HTR-8/SVneo (cell line): ENCODE measurements at regions not wholly inside any gene's neighbourhood (a gene's known extent, or its start where the extent isn't known, plus 50 kb on each side); places are given as distances from the start of the nearest gene placed in this dataset.

ENCODE experiments used
- DNase-seq: peaks from one replicate; pipeline ENCODE4 v3.0.0; 2011; ENCODE audit warnings: low spot score, mixed read lengths; ENCODE audit not compliant: insufficient read length
- FAIRE-seq: peaks from 2 replicates; lab custom pipeline; 2011; peaks lifted over from hg19 to GRCh38; lab: Jason Lieb, UNC

DNA sequence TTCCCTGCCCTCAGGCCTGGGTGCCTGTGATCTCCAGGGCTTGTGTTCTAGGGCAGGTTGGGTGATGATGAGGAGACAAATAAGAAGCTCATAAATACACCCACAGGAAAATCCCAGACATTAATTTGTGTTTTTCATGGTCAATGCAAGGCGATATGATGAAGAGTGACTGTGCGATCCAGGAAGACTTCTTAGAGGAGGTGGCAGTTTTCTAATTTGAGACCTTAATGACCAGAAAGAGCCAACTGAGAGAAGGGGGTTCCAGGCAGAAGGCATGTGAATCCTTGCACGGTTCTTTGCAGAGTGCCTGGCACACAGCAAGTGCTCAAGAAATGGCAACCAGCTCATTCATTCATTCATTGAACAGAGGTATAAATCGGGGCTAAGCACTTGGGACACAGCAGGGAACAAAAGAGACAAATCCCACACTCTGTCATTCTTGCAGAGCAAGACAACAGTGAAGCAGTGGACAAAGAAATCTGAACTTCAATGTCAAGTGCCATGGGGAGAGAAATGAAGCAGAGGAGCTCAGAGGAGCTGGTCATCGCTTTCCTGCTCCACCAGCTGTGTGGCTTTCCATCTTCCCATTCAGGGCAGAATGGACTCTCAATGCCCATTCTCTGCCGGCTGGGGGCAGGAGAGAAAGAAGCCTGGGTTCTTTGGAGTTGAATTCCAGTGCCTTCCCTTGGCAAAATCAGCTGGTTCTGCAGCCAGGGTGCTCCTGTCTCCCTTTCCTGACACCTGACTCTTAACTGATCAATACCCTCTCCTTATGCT lies 128.3 kb downstream of the AACS start:
- DNase-seq (no peak), FAIRE-seq (no peak)

DNA sequence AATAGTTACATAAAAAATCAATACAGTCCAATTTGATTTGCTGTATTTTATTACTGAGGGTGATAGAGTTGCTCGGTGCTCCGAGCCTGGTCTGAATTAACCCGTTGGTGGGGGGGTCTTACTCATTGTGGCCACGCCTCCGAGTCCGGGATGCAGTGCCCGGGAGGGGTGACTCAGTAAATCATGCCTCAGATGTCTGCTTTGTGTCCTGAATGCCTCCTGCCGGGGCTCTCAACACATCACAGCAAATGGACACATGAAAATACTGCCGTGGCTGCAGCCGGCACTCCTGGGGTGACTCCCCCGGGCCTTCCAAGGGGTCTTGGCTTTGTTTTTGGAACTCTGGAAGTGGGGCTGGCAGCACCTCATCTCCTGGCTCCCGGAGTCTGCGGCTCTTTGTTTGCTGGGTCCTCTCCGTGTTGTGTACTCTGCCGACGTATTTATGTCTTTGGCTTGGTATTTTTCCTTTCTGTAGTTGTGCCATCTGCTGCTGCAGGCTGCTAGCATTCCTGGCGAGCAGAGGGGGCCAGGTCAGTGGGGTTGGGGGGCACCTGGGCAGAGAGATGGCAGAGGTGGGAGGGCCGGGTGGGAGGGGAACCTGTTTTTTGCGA lies 129.0 kb downstream of the AACS start:
- no peak for FAIRE-seq
- peak; percentile 50 for DNase-seq

DNA sequence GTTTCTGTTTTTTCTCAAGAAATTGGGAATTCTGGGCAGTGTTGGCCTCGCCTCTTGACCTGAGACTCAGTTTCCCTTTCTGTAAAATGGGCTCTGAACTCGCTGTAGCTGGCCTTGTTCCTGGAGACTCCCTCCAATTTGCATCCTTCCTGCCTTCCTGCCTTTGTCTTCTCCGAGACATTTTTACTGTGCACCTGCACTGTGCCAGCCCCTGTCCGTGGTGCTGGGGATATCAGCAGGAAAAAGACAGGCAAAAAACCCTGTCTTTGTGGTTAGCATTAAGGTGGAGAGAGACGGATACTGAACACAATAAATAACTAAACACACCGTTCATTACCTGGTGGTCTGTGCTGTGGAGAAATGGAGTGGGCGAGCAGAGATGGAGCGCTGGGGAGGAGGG lies 129.8 kb downstream of the AACS start:
- FAIRE-seq, result no peak

DNA sequence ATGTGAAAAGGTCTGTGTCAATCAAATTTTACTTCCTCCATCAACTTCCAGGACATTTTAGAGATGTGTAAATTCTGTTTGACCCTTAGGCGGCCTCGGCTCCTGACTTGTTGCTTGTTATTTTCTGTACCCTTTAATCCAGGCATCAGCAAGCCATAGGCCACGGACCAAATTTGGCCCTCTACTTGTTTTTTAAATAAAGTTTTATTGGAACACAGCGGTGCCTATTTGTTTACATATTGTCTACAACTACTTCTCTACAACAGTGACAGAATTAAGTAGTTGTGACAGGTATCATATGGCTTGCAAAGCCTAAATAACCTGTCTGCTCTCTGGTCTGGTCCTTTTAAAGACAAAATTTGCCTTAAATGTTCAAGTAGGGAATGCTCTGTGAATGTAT lies 132.1 kb downstream of the AACS start:
- no peak for FAIRE-seq
- no peak for DNase-seq

More for the DNA sequence above, 129.8 kb downstream of the AACS start:
- no peak for DNase-seq

DNA sequence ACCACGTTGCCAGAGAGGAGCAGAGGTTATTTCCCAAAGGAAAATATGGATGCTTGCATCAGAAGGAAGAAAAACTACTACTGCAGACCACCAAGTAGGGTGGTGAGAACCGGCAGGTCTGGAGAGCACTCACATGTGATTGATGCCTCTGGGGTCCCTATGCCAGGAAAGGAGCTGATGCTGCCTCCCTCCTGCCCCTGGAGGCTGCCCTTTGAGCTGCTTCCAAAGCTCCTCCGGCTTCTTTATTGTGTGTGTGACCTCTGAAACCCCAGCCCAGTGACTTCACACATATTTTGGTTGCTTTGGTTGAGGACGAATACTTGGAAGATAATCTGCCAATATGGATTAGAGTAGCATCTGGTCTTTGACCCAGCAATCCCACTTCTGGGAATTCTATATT lies 133.4 kb downstream of the AACS start:
- no peak for FAIRE-seq
- no peak for DNase-seq

DNA sequence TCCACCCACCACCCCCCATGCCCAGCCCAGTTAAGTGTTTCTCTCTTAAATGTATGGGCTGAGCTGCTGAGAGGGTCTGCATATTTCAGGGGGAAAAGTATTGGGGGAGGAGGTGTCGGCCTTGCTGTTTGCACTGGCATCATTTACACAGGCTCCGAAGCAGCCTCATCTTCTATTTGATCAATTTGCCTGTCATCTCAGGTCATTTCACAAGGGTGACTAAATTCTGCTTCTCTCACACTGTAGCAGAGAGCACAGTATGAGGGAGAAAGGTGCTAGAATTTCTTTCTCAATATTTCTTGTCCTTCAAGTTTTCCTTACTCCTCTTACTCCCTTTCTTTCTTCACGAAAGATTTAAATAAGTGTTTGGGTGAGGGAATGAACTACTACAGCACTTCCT lies 135.9 kb downstream of the AACS start:
- DNase-seq (no peak), FAIRE-seq (no peak)

DNA sequence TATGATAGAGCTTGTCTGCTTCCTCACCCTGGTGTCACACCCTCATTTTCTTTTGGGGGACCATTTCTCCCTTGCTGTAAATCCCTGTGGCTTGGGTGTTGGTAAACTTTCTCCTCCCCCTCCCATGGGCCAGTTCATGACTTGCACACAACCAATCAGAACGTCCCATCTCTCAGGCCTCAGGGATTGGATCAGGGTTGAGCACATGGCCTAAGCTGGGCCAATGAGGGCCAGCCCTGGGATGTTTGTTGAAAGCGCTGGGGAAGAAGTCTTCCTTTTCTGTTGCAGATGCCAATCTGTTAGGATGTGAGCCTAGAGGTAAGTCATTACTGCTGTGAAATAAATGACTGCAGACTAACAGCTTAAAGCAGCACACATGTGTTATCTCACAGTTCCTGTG lies 136.7 kb downstream of the AACS start:
- no peak for FAIRE-seq
- no peak for DNase-seq

DNA sequence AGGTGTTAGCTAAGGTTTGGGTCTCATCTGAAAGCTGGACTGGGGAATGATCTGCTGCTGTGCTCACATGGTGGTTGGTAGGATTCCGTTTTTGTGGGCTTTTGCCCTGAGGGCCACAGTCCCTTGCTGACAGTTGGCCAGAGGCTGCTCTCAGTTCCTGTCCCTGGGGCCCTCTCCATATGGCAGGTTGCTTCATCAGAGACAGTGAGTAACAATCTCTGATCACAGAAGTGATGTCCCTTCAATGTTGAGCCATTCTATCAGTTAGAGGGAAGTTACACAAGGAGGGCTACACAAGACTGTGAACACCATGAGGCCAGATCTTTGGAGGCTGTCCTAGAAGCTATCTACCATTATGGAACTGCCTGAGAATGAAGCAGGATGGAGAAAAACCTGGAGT lies 137.2 kb downstream of the AACS start:
- no peak for DNase-seq
- FAIRE-seq, result no peak

DNA sequence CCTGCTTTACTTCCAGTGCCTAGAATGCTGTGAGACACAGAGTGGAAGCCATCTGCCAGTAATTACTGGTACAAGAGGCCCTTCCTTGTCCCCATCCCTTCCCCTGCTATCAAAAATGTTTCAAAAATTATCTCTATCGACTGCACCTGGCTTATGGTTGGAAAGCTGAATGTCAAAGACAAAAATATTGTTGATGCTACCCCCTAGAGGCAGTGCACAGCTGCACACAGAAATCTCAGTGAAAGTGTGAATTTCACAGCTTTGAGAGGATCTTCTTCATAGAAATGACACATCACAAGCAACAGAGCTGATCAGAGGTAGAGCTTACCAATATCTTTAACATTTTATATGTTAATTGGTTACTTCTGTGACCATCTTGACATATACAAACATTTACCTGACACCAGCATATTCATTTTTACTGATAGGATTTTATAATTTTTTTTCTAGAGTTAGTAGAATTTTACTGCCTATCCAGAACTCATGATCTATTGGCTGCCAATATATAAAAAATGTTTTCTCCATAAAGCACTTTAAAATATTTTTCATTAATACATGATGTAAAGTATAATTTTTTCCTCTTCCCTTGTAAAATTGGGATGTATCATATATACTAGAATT lies 138.0 kb downstream of the AACS start:
- FAIRE-seq, result no peak
- no peak for DNase-seq

DNA sequence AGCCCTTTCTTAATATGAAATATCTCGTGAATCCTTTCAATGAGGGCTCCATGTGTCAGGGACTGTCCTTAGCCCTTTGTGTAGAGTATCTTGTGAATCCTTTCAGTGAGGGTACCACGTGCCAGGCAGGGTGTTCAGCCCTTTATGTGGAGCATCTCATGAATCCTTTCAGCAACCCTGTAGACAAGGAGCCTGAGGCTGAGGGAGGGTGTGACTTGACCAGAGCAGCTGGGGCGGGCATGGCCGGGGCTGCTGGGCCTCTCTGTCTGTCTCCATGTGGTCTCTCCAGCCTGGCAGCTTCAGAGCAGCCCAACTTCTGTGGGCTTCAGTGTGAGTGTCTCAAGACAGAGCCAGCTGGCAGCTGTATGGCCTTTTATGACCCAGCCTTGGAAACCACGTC lies 140.2 kb downstream of the AACS start:
- DNase-seq, result no peak
- FAIRE-seq, result no peak

DNA sequence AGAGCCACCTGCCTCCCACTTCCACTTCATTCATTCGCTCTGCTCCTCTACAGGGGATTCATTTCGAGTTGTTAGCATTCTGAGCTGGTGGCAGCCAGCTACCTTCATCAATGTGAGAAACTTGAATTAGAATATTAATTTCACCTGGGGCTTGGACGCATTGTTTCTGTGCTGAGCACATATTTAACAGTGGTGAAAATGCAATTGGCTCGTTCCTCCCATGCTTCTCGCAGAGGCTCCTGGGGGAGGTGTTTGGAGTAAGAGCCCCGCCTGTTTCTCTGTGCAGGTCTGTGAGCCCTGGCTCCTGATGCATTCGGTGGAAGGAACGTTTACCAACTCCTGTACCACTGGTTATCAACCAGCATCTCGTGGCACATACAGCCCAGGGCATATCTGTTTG lies 141.5 kb downstream of the AACS start:
- FAIRE-seq (no peak), DNase-seq (no peak)

DNA sequence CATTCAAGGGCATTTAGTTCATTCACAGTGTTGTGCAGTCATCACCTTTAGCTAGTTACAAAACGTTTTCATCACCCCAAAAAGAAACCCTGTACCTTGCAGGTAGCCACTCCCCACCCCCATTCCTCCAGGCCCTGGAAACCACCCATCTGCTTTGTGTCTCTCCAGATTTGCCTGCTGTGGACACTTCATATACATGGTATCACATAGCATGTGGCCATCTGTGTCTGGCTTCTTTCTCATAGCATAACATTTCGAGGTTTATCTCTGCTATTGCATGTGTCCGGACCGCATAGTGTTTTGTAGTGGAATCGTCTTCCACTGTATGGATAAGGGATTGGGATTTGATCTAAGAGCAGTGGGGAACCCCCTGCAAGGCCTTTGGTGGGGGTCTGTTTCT lies 143.1 kb downstream of the AACS start:
- no peak for FAIRE-seq
- no peak for DNase-seq

DNA sequence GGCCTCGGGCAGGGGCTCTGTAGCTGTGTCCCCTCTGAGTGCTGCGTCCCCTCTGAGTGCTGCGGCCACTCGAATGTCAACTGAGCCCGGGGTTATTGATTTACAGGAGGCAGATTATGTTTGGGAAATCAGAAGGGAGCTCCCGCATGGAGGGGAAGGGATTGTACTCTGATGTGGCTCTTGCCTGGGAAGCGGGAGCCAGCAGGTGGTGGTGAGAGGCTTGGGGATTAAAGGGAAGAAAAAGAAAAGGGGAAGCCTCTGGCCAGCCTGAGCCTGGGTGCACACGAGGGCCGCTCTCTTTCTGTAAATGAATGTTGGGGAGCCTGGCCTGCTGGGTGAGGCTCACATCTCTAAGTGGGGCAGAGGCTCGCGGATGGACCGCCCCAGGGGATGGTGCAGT lies 143.7 kb downstream of the AACS start:
- DNase-seq (no peak), FAIRE-seq (no peak)

DNA sequence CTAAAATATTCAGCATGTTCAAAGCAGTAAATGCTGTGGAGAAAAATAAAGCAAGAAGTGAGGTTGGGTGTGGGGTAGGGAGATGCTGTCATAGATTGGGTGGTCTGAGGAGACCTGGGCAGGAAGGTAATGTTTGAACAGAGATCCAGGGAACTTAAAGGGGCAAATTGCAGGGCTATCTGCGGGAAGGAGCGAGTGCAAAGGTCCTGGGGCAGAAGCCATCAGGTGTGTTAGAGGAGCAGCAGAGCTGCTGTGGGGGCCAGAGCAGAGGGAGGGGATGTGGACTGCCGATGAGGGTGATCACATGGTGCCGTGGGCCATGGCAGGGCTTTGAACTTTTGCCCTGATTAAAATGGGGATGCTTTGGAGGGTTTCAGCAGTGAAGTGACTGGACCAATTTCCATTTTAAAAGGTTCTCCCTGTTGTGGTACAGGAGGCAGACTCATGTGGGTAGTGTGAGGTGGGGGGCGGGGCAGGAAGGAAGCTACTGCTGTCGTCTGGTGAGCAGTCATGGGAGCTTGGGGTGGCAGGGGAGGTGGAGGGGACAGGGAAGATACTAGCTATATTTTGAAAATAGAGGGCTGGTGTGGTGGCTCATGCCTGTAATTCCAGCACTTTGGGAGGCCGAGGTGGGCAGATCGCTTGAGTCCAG lies 145.0 kb downstream of the AACS start:
- DNase-seq, result no peak
- FAIRE-seq, result no peak

DNA sequence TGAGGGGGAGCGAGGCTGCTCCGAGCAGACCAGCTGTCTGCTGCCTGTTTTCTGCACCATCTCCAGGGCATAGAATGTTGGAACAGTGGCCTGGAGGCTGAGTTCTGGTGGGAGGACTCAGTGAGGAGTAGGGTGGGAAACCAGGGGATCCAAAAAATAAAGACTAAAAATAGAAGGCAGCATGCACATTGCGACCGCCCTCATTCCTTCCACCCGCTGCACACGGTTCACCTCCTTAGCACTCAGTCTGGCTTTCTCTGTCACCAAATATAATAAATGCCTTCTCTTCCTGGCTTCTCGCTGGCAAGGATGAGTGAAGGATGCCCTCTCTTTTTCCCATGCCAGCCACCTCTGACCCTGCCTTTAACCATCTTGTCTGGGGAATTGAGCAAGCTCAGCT lies 146.2 kb downstream of the AACS start:
- FAIRE-seq, result no peak
- DNase-seq, result no peak

DNA sequence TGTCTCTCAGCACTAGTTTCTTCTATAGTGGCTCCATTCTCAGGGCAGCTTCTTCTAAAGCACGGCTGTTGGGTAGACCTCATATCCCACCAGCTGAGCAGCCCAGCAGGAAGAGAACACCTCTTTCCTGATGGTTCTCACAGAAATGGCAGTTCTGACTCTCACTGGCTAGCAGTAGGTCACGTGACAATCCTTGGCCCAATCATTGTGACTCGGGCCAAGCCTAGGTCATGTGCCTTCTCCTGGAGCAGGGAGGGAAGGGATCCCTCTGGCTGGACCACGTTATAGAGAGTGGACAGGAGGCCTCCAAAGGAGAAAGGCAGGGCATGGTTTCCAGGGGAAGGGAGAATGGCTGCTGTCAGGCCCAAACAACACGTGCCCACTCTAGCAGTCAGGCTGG lies 149.1 kb downstream of the AACS start:
- FAIRE-seq, result no peak

DNA sequence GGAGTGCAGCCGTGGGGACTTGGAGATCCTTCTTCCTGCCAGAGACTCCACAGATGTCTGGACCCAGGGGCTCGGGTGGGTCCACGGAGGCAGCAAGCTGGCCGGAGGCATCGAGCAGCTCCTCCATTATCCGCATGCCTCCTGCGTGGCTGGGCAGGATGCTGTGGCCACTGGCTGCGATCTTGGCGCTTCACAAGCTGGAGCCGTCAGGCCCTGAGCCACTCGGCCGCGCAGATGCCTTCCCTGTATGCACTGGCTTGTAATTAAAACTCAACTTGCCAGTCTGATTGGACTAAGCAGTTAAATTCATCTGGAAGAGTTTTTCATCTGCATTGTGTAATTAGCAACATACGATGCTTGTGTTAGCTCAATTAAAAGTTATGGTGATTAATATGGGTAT lies 151.5 kb downstream of the AACS start:
- DNase-seq (no peak), FAIRE-seq (no peak)

More for the DNA sequence above, 149.1 kb downstream of the AACS start:
- no peak for DNase-seq

DNA sequence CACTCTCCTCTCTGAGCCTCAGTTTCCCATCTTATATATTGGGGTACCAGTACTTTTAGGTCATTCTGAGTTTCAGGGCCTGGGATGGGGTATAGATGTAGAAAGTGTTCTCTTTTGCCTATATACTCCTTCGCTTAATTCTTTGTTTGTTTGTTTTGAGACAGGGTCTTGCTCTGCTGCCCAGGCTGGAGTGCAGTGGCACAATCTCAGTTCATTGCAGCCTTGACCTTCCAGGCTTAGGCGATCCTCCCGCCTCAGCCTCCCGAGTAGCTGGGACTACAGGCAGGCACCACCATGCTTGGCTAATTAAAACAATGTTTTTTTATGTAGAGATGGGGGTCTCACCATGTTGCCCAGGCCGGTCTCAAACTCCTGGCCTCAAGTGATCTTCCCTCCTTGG lies 152.1 kb downstream of the AACS start:
- FAIRE-seq (no peak), DNase-seq (no peak)

DNA sequence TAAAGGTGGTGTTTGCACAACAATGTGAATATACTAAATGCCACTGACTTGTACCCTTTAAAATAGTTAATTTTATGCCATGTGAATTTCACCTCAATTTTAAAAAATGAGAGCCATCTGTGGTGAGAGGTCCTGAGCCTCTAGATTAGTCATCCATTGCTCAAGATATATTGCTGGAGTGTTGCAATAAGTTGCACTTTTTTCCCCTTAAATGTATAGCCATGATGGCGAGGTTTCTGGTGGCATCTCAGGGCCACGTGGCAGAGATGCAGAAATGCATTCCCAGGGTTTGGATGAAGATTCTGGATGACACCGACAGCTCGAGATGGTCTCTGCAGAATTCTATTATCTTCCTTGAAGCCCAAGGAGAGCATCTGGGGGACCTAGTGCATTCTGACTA lies 153.7 kb downstream of the AACS start:
- DNase-seq (no peak), FAIRE-seq (no peak)

DNA sequence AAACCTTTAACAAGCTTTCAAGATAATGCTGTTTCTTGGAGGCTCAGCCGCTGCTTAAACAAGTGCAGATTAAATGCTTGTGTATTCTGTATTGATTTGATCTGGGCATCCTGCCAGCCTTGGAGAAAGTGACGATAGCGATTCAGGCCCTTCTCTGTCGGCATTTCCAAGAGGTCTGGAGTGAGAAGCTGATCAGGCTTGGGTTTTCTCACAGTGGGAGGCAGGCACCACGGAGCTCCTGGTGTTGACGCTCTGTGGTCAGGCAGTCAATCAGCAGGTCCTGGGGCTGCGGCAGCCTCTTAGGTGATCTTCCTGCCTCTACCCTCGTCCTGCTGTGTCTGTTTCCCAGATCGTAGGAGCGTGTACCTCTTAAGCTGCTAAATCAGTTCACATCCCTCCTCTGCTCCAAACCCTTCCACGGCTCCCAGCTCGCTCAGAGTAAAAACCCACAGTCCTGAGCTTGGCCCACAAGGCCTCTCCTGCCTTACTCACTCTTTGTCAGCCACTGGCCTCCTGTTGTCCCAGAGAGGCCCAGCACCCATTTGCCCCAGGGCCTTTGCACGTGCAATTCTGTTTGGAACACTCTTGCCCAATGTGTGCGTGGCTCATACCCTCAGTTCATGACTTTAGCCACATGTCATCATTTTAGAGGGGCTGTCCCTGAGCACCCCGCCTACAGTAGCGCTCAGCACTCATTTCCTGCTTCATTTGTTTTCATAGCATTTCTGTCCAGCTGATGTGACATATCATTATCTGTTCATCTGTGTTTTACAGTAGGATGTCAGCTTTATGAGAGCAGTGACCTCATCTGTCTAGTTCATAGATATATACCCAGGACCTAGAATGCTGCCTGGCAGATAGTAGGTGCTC lies 155.4 kb downstream of the AACS start:
- DNase-seq (no peak), FAIRE-seq (no peak)
